GM21529 (cell line): ENCODE measurements at regions not wholly inside any gene's neighbourhood (a gene's known extent, or its start where the extent isn't known, plus 50 kb on each side); places are given as distances from the start of the nearest gene placed in this dataset.
"Not testable (repeated sequence)": the region's sequence is repeated elsewhere in the genome, so short reads cannot be mapped to it uniquely, and the experiment has no call there.

Source experiments
- ATAC-seq: cut with Tn5 transposase; IDR thresholded peaks from one replicate; pipeline ENCODE4 v1.9.1; 2021; ENCODE audit not compliant: unreplicated experiment

DNA sequence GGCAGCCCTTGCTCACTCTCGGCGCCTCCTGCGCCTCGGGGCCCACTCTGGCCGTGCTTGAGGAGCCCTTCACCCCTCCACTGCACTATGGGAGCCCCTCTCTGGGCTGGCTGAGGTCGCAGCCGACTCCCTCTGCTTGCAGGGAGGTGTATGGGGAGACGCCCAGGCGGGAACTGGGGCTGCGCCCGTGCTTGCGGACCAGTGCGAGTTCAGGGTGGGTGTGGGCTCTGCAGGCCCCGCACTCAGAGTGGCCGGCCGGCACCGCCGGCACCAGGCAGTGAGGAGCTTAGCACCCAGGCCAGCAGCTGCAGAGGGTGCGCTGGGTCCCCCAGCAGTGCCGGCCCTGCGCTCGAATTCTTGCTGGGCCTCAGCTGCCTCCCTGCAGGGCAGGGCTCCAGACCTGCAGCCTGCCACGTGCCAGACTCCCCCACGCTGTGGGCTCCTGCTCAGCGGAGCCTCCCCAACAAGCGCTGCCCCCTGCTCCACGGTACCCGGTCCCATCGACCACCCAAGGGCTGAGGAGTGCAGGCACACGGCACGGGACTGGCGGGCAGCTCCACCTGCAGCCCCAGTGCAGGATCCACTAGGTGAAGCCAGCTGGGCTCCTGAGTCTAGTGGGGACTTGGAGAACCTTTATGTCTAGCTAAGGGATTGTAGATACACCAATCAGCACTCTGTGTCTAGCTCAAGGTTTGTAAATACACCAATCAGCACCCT lies 54.0 kb upstream of the WWC2 start:
- not testable (repeated sequence) for ATAC-seq

DNA sequence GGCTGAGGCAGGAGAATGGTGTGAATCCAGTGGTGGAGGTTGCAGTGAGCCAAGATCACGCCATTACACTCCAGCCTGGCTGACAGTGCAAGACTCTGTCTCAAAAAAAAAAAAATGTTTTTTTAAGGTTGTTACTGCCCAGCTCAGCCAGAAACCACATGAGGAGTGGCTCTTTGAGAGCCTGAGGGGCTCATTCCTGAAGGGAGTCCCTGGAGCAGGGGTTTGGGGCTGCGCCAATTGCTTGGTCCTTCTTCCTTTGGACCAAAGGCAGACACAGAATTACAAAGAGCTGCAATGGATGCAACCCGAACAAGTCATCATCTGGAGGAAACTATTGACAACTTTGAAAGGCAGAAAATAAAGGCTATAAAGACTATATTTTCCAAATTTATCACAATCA lies 60.6 kb upstream of the WWC2 start:
- ATAC-seq, result no peak

- ATAC-seq, result no peak
These were observed 63.2 kb upstream of the WWC2 start for GRCh38 chr4:183035726-183036415.

DNA sequence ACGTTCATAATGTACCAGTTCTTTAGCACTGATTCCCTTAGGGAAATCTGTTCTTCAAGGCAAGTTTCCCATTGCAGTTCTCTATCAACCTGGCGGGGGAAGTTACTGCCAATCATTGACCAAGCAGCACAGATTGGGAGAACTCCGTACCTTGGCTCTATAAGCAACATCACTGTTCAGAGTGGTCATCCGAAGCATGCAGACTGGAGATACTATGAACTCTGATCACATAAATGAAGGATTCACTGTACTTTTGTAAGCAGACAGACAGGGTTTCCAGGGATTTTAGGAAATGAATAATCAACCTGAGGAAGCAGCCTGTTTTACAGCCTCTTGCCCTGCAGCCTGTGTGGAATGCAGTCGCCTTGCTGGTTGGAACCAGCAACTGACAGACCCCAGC lies 63.8 kb upstream of the WWC2 start:
- no peak for ATAC-seq

DNA sequence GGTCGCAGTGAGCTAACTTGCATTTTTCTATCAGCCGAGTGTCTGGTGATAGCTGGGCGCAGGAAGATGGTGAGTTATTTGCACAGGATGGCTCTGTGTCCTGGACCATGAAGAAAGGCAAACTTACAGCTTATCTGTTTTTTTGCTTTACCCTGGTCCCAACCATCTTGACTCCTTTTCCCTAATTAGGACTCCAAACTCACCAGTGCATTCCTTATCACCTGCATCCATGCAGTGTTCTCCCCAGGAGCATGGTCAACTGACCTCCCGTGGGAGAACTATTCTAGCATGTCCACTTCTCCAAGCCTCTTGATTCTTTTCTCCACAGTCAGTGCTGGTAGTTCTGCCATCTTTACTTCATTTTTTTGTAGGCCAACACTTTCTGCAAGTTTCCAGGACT lies 68.2 kb upstream of the WWC2 start:
- ATAC-seq, result no peak

GRCh38 chr4:183030309-183030708 lies 68.7 kb upstream of the WWC2 start:
- ATAC-seq, result no peak

- no peak for ATAC-seq
These were observed 69.7 kb upstream of the WWC2 start for GRCh38 chr4:183029365-183029764.

DNA sequence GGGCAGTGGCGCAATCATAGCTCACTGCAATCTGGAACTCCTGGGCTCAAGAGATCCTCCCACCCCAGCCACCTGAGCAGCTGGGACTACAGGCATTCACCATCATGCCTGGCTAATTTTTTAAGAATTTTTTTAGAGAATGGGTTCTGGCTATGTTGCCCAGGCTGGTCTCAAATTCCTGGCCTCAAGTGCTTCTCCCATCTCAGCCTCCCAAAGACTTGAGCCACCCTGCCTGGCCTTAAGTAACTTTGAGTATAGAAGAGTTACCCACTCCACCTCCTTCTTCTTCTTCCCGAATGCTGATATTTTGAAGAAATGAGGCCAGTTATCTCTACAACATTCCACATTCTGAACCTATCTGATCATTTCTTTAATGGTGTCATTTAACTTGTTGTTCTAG lies 72.4 kb upstream of the WWC2 start:
- no peak for ATAC-seq

DNA sequence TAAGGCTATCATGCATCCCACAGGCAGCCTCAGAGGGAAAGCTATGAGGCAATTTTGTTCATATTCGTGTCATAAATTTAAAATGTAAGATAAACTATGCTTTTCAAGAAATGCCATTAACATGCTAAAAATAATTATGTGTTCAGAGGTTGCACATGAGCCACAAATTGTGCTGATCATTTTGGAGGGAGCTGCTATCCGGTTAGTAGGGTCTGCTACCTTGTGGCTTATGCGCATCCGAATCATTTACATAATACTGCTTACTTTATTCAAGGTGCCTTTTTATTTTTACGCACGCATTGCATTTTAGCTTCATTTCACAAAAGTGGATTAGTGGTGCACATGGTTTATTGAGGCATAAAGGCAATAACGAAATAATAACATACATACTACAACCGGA lies 76.4 kb upstream of the WWC2 start:
- no peak for ATAC-seq

DNA sequence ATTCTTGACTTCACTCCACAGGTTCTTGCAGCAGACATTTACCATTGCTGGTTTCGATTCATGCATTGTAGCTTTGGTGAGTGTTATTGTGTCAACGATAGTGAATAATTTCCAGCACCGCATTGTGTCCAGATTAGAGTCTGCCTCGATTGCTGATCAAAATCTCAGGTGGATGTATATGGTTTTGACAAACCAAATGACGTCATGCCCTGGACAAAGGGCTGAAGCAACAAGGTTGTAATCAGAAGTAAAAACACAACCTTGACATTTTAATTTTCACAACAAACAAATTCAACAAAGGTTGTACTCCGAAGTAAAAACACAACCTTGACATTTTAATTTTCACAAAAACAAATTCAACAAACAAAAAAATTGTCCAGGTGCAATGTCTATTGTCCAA lies 81.1 kb upstream of the WWC2 start:
- no peak for ATAC-seq

- ATAC-seq, result no peak
These were observed 84.5 kb upstream of the WWC2 start for GRCh38 chr4:183014361-183015084.

DNA sequence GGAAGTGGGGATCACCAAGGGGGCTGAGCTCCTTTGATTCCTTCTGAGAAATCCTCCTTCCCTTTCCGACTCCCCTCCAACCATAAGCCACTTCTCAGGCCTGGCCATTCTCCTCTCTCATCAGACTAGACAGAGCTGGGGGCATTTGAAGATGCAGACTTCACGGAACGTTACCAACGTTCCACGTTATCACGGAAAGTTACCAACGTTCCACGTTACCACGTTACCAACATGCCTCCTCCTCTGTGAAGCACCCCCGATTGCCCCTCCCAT lies 85.4 kb upstream of the WWC2 start:
- ATAC-seq, result no peak

- ATAC-seq, result no peak
These were observed 86.0 kb upstream of the WWC2 start for GRCh38 chr4:183012879-183013729.

DNA sequence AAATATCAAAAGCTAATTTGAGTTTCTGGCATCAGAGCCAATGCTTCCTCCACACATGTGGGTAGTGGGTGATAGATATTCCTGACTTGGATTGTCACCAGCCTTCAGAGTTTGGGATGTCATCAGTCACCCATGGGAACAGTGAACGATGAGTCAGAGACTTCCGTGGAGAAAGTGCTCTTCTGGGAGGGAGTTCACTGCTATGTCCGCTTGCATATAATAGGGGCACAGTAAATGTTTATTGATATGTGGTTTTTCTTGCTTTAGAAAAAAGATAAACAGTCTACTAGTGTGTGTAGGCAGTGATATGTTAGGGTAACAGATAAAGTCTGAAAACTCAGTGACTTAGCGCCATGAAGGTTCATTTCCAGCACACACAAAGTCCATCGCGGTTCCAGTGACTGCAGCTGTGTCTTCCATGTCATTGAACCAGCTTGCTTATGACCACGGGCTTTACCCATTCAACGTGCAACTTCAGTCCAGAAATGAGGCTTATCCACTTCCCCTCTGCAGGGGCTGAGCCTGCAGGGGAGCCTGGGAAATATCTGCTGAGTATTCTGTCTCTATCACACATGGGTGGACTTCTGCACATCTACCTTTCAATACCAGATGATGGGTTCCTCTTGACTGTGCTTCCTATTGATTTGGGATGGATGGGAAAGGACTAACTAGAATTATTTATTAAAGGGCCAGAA lies 87.7 kb upstream of the WWC2 start:
- no peak for ATAC-seq

DNA sequence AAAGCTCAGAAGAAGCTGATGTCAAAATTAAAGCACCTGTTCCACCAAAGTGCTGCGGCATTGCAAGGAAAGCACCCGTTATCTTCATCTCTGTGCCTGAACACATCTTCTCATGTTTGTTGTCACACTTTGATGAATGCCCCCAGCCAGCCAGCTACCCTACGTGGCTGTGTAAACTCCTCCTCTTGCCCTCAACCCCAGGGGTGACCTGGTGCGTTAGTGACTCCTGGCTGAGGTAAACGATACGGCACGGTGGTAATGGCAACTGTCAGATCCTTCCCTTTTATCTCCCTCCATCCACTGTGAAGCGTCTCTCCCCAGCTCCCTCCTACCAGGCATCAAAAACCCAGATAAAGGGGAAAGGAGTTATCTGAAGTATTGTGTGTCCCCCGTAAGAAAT lies 90.6 kb upstream of the WWC2 start:
- ATAC-seq, result no peak

GRCh38 chr4:183004370-183004769 lies 87.2 kb upstream of the DCTD start:
- not testable (repeated sequence) for ATAC-seq

DNA sequence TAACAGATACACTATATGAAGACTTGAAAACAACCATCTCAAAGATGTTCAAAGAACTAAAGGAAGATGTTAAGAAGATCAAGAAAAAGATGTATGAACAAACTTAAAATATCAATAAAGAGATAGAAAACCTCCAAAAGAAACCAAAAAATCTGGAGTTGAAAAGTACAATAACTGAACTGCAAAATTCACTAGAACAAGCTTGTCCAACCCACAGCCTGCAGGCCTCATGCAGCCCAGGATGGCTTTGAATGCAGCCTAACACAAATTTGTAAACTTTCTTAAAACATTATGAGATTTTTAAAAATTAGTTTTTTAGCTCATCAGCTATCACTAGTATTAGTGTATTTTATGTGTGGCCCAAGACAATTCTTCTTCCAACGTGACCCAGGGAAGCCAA lies 77.0 kb upstream of the DCTD start:
- ATAC-seq, result no peak

- ATAC-seq, result peak; percentile 74
These were observed 61.1 kb upstream of the DCTD start for GRCh38 chr4:182978152-182978827.

GRCh38 chr4:182975806-182976205 lies 58.6 kb upstream of the DCTD start:
- ATAC-seq, result peak; percentile 64

GRCh38 chr4:182973941-182974340 lies 56.8 kb upstream of the DCTD start:
- ATAC-seq, result no peak
